ENCODE measurements at regions not wholly inside any gene's neighbourhood (a gene's known extent, or its start where the extent isn't known, plus 50 kb on each side); places are given as distances from the start of the nearest gene placed in this dataset.

- Histone ChIP-seq H3K27me3 (ENCODE audit: control insufficient read depth in 1 of 2, insufficient read depth in 2 of 2, low read length in 1 of 2) (no peaks in the 10 kb centered on the region), H3K4me3 (ENCODE audit: low read length in 2 of 2) (no peak overlapping the region), H3K9me3 (ENCODE audit: control insufficient read depth, low read length) (no peaks in the 10 kb centered on the region), H3K36me3 (ENCODE audit: control insufficient read depth in 1 of 2, insufficient read depth in 2 of 2, low read length in 1 of 2) (no peaks in the 10 kb centered on the region), H3K4me1 (ENCODE audit: control insufficient read depth in 1 of 2, insufficient read depth in 2 of 2, low read length in 2 of 2) (no peaks in the 10 kb centered on the region), H3K27ac (ENCODE audit: low read depth in 1 of 2, low read length in 2 of 2) (no peak overlapping the region)
- DNase-seq = no peak
- ATAC-seq (ENCODE audit: low FRiP score) = no peak
- 63 to 77% methylated on average over 2 of the region's 2 CpGs for WGBS, 2 donors
- intact Hi-C loops (cut with DNase I) = no loop called here
Measured at GRCh38 chr3:30069056-30069455, 537.3 kb upstream of the TGFBR2 start.

DNA sequence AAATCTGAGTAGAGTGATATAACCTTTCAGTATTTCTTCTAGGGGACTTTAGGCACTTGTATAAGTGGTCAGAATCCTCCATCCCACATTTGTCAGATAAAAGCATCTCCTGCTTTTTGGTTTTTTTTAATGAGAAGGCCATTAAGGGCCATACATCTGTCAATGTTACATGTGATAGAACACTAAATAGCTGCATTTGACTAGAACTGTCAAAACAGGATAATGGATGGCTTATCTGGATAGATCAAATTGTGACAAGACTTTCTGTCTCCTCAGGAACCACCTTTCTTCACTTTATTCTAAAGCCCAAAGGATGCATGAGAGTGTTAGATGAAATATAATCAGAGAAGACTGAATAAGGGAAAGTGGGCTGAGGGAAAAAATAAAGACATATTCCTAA lies 533.4 kb upstream of the TGFBR2 start:
- intact Hi-C loops (cut with DNase I) = no loop called here
- no peak overlapping the region for H3K4me3 ChIP-seq (ENCODE audit: low read length in 2 of 2)
- H3K4me1 ChIP-seq (ENCODE audit: control insufficient read depth in 1 of 2, insufficient read depth in 2 of 2, low read length in 2 of 2) = no peaks in the 10 kb centered on the region
- no peaks in the 10 kb centered on the region for H3K36me3 ChIP-seq (ENCODE audit: control insufficient read depth in 1 of 2, insufficient read depth in 2 of 2, low read length in 1 of 2)
- ATAC-seq (ENCODE audit: low FRiP score) = no peak
- no peak for DNase-seq
- no peaks in the 10 kb centered on the region for H3K27me3 ChIP-seq (ENCODE audit: control insufficient read depth in 1 of 2, insufficient read depth in 2 of 2, low read length in 1 of 2)
- peaks cover 2% of the 10 kb centered on the region for H3K9me3 ChIP-seq (ENCODE audit: control insufficient read depth, low read length)
- no peak overlapping the region for H3K27ac ChIP-seq (ENCODE audit: low read depth in 1 of 2, low read length in 2 of 2)

GRCh38 chr3:30073622-30074021 lies 532.8 kb upstream of the TGFBR2 start:
- no peak for DNase-seq
- Histone ChIP-seq H3K9me3 (ENCODE audit: control insufficient read depth, low read length) (peaks cover 2% of the 10 kb centered on the region), H3K27me3 (ENCODE audit: control insufficient read depth in 1 of 2, insufficient read depth in 2 of 2, low read length in 1 of 2) (no peaks in the 10 kb centered on the region), H3K4me1 (ENCODE audit: control insufficient read depth in 1 of 2, insufficient read depth in 2 of 2, low read length in 2 of 2) (no peaks in the 10 kb centered on the region), H3K4me3 (ENCODE audit: low read length in 2 of 2) (no peak overlapping the region), H3K27ac (ENCODE audit: low read depth in 1 of 2, low read length in 2 of 2) (no peak overlapping the region), H3K36me3 (ENCODE audit: control insufficient read depth in 1 of 2, insufficient read depth in 2 of 2, low read length in 1 of 2) (no peaks in the 10 kb centered on the region)
- intact Hi-C loops (cut with DNase I) = no loop called here
- no peak for ATAC-seq (ENCODE audit: low FRiP score)
- WGBS, 2 donors = 82 to 83% methylated on average over 1 of the region's 1 CpG

- Histone ChIP-seq H3K9me3 (ENCODE audit: control insufficient read depth, low read length) (peaks cover 2% of the 10 kb centered on the region), H3K4me1 (ENCODE audit: control insufficient read depth in 1 of 2, insufficient read depth in 2 of 2, low read length in 2 of 2) (no peaks in the 10 kb centered on the region), H3K4me3 (ENCODE audit: low read length in 2 of 2) (no peak overlapping the region), H3K36me3 (ENCODE audit: control insufficient read depth in 1 of 2, insufficient read depth in 2 of 2, low read length in 1 of 2) (no peaks in the 10 kb centered on the region), H3K27me3 (ENCODE audit: control insufficient read depth in 1 of 2, insufficient read depth in 2 of 2, low read length in 1 of 2) (no peaks in the 10 kb centered on the region), H3K27ac (ENCODE audit: low read depth in 1 of 2, low read length in 2 of 2) (no peak overlapping the region)
- WGBS, 2 donors = 90 to 95% methylated on average over 2 of the region's 2 CpGs
- DNase-seq (no peak), ATAC-seq (ENCODE audit: low FRiP score) (no peak)
- intact Hi-C loops (cut with DNase I) = no loop called here
Measured at GRCh38 chr3:30075514-30075913, 530.9 kb upstream of the TGFBR2 start.

DNA sequence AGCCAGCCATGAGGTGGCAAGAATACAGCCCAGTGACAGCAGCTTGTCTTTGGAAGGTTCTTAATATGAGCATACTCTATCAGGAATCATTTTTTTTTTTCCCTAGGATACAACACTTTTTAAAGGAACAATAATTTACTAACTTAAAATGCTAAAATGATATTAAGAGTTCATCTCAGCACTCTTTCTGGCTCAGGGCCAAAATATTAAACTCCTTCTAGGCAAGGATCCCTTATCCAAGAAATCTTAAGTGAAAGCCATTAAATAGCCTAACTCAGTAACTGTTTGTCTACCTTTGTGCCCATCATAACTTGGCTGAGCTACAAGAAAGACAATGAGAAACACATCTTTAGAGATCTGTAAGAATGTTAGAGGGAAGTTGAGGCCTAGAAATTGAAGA lies 529.5 kb upstream of the TGFBR2 start:
- no peaks in the 10 kb centered on the region for H3K27me3 ChIP-seq (ENCODE audit: control insufficient read depth in 1 of 2, insufficient read depth in 2 of 2, low read length in 1 of 2)
- H3K27ac ChIP-seq (ENCODE audit: low read depth in 1 of 2, low read length in 2 of 2) = no peak overlapping the region
- H3K36me3 ChIP-seq (ENCODE audit: control insufficient read depth in 1 of 2, insufficient read depth in 2 of 2, low read length in 1 of 2) = no peaks in the 10 kb centered on the region
- DNase-seq (no peak), ATAC-seq (ENCODE audit: low FRiP score) (no peak)
- no peaks in the 10 kb centered on the region for H3K4me1 ChIP-seq (ENCODE audit: control insufficient read depth in 1 of 2, insufficient read depth in 2 of 2, low read length in 2 of 2)
- peaks cover 2% of the 10 kb centered on the region for H3K9me3 ChIP-seq (ENCODE audit: control insufficient read depth, low read length)
- intact Hi-C loops (cut with DNase I) = no loop called here
- no peak overlapping the region for H3K4me3 ChIP-seq (ENCODE audit: low read length in 2 of 2)

- H3K27ac ChIP-seq (ENCODE audit: low read depth in 1 of 2, low read length in 2 of 2) = no peak overlapping the region
- no peak for ATAC-seq (ENCODE audit: low FRiP score)
- WGBS, 2 donors = 96 to 97% methylated on average over 2 of the region's 2 CpGs
Measured at GRCh38 chr3:30077746-30078145, 528.7 kb upstream of the TGFBR2 start.

DNA sequence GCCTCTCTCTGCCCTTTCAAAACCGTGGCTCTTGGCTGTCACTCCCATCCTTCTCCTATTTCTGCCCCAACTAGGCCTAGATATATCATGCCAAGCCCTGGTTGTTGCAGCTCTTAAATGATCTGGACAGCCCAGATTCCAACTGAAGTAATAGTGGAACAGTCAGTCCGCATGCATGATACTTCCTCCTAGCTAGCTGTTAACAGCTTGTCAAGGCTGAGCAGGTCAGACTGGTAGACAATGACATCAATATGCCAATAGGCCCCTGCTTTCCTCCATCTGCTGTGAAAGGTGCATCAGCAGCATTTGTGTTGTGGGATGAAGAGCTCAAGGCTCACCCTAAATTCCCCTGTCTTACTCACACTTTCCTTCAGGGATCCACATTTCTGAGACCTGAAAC lies 527.7 kb upstream of the TGFBR2 start:
- no peak overlapping the region for H3K27ac ChIP-seq (ENCODE audit: low read depth in 1 of 2, low read length in 2 of 2)
- H3K4me3 ChIP-seq (ENCODE audit: low read length in 2 of 2) = no peak overlapping the region
- H3K36me3 ChIP-seq (ENCODE audit: control insufficient read depth in 1 of 2, insufficient read depth in 2 of 2, low read length in 1 of 2) = no peaks in the 10 kb centered on the region
- WGBS, 2 donors = 12 to 24% methylated on average over 2 of the region's 2 CpGs
- ATAC-seq (ENCODE audit: low FRiP score) (no peak), DNase-seq (no peak)
- no peaks in the 10 kb centered on the region for H3K4me1 ChIP-seq (ENCODE audit: control insufficient read depth in 1 of 2, insufficient read depth in 2 of 2, low read length in 2 of 2)
- peaks cover 2% of the 10 kb centered on the region for H3K9me3 ChIP-seq (ENCODE audit: control insufficient read depth, low read length)
- intact Hi-C loops (cut with DNase I) = no loop called here
- no peaks in the 10 kb centered on the region for H3K27me3 ChIP-seq (ENCODE audit: control insufficient read depth in 1 of 2, insufficient read depth in 2 of 2, low read length in 1 of 2)

More at GRCh38 chr3:30077746-30078145, 528.7 kb upstream of the TGFBR2 start:
- Histone ChIP-seq H3K27me3 (ENCODE audit: control insufficient read depth in 1 of 2, insufficient read depth in 2 of 2, low read length in 1 of 2) (no peaks in the 10 kb centered on the region), H3K9me3 (ENCODE audit: control insufficient read depth, low read length) (peaks cover 2% of the 10 kb centered on the region), H3K36me3 (ENCODE audit: control insufficient read depth in 1 of 2, insufficient read depth in 2 of 2, low read length in 1 of 2) (no peaks in the 10 kb centered on the region), H3K4me3 (ENCODE audit: low read length in 2 of 2) (no peak overlapping the region), H3K4me1 (ENCODE audit: control insufficient read depth in 1 of 2, insufficient read depth in 2 of 2, low read length in 2 of 2) (no peaks in the 10 kb centered on the region)
- intact Hi-C loops (cut with DNase I) = no loop called here
- no peak for DNase-seq

DNA sequence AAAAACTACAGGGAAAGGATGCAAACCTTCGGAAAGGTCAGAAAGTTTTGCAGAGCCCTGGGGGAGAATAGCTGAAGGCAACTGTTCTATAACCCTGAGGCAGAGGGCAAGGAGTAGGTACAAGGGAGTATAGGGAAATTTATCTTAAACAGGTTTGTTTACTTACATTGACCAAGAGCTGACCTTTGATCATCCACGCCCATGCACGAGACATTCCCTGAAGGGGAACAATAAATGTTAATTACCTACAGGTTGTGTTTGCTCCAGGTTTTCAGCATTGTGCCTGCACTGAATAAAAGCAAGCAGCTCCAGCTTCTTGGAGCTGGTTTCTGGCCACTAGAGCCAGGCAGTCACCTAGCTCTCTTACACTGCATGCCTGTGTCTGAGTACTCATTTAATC lies 524.5 kb upstream of the TGFBR2 start:
- no peaks in the 10 kb centered on the region for H3K27me3 ChIP-seq (ENCODE audit: control insufficient read depth in 1 of 2, insufficient read depth in 2 of 2, low read length in 1 of 2)
- WGBS, 2 donors = 87 to 89% methylated on average over 3 of the region's 3 CpGs
- DNase-seq (no peak), ATAC-seq (ENCODE audit: low FRiP score) (no peak)
- H3K27ac ChIP-seq (ENCODE audit: low read depth in 1 of 2, low read length in 2 of 2) = no peak overlapping the region
- no peak overlapping the region for H3K4me3 ChIP-seq (ENCODE audit: low read length in 2 of 2)
- H3K36me3 ChIP-seq (ENCODE audit: control insufficient read depth in 1 of 2, insufficient read depth in 2 of 2, low read length in 1 of 2) = no peaks in the 10 kb centered on the region
- intact Hi-C loops (cut with DNase I) = no loop called here
- no peaks in the 10 kb centered on the region for H3K4me1 ChIP-seq (ENCODE audit: control insufficient read depth in 1 of 2, insufficient read depth in 2 of 2, low read length in 2 of 2)
- no peaks in the 10 kb centered on the region for H3K9me3 ChIP-seq (ENCODE audit: control insufficient read depth, low read length)

DNA sequence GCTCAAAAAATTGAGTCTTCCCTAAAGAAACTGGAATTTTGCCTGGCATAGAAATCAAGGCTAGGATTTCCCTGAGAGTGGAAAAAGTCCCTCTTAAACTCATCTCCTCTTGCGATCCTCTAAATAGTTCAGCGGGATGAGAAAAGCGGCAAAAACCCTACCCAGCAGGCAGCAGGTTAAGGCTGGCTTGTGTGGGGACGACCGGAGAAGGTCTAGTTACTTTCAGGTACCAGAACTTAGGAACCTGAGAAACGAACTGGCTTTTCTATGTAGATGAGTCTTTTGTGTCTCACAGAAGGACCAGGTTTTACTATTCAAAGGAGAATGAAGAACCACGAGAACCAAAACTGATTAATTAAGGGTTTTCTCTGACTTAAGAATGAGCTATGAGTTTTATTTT lies 523.7 kb upstream of the TGFBR2 start:
- 78 to 84% methylated on average over 7 of the region's 7 CpGs for WGBS, 2 donors
- DNase-seq (no peak), ATAC-seq (ENCODE audit: low FRiP score) (no peak)
- intact Hi-C loops (cut with DNase I) = no loop called here
- H3K27ac ChIP-seq (ENCODE audit: low read depth in 1 of 2, low read length in 2 of 2) = no peak overlapping the region
- H3K4me1 ChIP-seq (ENCODE audit: control insufficient read depth in 1 of 2, insufficient read depth in 2 of 2, low read length in 2 of 2) = no peaks in the 10 kb centered on the region
- H3K9me3 ChIP-seq (ENCODE audit: control insufficient read depth, low read length) = no peaks in the 10 kb centered on the region
- H3K4me3 ChIP-seq (ENCODE audit: low read length in 2 of 2) = no peak overlapping the region
- no peaks in the 10 kb centered on the region for H3K36me3 ChIP-seq (ENCODE audit: control insufficient read depth in 1 of 2, insufficient read depth in 2 of 2, low read length in 1 of 2)
- no peaks in the 10 kb centered on the region for H3K27me3 ChIP-seq (ENCODE audit: control insufficient read depth in 1 of 2, insufficient read depth in 2 of 2, low read length in 1 of 2)

All from aorta (tissue), 5 donors.